HG03039 (cell line): ENCODE measurements at regions not wholly inside any gene's neighbourhood (a gene's known extent, or its start where the extent isn't known, plus 50 kb on each side); places are given as distances from the start of the nearest gene placed in this dataset.
"Not testable (repeated sequence)": the region's sequence is repeated elsewhere in the genome, so short reads cannot be mapped to it uniquely, and the experiment has no call there.

ENCODE experiments used
- ATAC-seq: cut with Tn5 transposase; IDR thresholded peaks from one replicate; pipeline ENCODE4 v1.9.1; 2021; ENCODE audit warnings: mild to moderate bottlenecking, moderate library complexity; ENCODE audit not compliant: unreplicated experiment

GRCh38 chr10:77740396-77740795 lies 102.8 kb upstream of the KCNMA1 start:
- ATAC-seq = not testable (repeated sequence)

DNA sequence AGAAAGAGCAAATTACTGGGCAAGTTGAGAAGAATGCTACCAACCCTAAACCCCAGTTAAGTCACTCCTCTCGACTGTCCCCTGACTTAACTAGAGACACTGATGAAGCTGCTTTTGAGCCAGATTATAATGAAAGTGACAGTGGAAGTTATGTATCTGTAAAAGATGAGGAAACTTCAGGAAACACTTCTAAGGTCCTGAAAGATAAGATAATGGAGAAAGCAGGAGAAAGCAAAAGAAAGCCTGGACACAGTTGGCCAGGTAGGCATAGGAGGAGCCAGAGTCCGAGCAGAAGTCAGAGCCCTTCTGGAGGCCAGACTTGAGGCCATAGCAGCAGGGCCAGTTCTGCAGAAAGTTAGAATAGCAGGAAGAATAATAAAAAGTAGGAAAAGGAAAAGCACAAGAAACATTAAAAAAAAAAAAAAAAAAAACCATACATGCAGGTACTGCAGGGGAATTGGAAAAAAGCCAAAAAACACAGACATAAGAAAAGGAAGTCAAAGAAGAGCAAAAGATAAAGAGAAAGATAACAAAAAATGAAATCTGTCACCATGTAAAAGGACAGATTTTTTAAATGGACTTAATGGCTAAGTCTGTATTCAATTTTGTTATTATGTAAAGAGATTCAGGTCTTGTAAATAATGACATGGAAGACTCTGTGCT lies 101.0 kb upstream of the KCNMA1 start:
- no peak for ATAC-seq

- no peak for ATAC-seq
Observed at GRCh38 chr10:77737608-77738007, 100.0 kb upstream of the KCNMA1 start.

GRCh38 chr10:77735136-77735535 lies 97.5 kb upstream of the KCNMA1 start:
- not testable (repeated sequence) for ATAC-seq

DNA sequence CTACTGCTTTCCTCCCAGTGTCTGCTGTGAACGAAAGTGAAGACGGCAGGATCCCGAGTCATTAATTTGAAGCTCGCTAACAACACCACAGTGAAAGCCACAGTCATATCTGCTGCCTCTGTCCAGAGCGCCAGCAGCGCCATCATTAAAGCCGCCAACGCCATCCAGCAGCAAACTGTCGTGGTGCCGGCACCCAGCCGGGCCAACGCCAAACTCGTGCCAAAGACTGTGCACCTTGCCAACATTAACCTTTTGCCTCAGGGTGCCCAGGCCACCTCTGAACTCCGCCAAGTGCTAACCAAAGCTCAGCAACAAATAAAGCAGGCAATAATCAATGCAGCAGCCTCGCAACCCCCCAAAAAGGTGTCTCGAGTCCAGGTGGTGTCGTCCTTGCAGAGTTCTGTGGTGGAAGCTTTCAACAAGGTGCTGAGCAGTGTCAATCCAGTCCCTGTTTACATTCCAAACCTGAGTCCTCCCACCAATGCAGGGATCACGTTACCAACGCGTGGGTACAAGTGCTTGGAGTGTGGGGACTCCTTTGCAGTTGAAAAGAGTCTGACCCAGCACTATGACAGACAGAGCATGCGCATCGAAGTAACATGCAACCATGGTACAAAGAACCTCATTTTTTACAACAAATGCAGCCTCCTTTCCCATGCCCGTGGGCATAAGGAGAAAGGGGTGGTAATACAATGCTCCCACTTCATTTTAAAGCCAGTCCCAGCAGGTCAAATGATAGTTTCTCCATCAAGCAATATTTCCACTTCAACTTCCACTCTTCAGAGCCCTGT lies 94.8 kb upstream of the KCNMA1 start:
- no peak for ATAC-seq

DNA sequence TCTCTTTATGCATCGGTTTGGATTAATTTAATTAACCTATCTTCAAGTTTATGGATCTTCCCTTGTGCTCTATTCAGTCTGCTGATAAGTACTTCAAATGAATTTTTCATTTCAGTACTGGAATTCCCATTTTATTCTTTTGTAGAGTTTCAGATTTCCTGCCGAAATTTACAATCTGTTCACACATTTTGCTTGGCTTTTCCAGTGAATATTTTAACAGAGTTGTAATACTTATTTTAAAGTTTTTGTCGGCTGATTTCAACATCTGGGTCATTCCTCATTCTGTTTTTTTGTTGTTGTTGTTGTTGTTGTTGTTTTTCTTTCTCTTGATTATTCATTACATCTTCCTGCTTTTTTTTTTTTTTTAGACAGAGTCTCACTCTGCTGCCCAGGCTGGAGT lies 89.9 kb upstream of the KCNMA1 start:
- ATAC-seq = no peak

- ATAC-seq = no peak
Observed at GRCh38 chr10:77726732-77727131, 89.1 kb upstream of the KCNMA1 start.

DNA sequence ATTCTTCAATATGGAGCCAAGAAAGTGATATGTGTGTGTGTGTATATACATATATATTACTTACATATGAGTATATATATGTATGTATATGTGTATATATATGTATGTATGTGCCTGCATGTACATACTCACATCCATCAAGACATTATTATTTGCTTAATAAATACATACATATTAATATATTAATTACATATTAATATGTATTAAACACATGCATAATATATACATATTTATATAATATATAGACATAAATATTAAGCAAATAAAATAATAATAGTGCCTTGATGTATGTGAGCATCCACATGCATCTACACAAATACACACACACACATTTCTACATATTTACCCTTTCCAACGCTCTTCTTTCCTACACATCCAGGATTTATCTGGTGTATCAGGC lies 88.7 kb upstream of the KCNMA1 start:
- no peak for ATAC-seq

GRCh38 chr10:77724820-77725219 lies 87.2 kb upstream of the KCNMA1 start:
- ATAC-seq = no peak

GRCh38 chr10:77723376-77723775 lies 85.8 kb upstream of the KCNMA1 start:
- ATAC-seq = no peak

GRCh38 chr10:77722956-77723355 lies 85.3 kb upstream of the KCNMA1 start:
- ATAC-seq = not testable (repeated sequence)

GRCh38 chr10:77721815-77722214 lies 84.2 kb upstream of the KCNMA1 start:
- no peak for ATAC-seq

GRCh38 chr10:77718957-77719356 lies 81.3 kb upstream of the KCNMA1 start:
- ATAC-seq = no peak

- ATAC-seq = not testable (repeated sequence)
Observed at GRCh38 chr10:77718312-77718711, 80.7 kb upstream of the KCNMA1 start.

- ATAC-seq = no peak
Observed at GRCh38 chr10:77717336-77717735, 79.7 kb upstream of the KCNMA1 start.

GRCh38 chr10:77716458-77717317 lies 79.1 kb upstream of the KCNMA1 start:
- no peak for ATAC-seq

- ATAC-seq = no peak
Observed at GRCh38 chr10:77715536-77715935, 77.9 kb upstream of the KCNMA1 start.

DNA sequence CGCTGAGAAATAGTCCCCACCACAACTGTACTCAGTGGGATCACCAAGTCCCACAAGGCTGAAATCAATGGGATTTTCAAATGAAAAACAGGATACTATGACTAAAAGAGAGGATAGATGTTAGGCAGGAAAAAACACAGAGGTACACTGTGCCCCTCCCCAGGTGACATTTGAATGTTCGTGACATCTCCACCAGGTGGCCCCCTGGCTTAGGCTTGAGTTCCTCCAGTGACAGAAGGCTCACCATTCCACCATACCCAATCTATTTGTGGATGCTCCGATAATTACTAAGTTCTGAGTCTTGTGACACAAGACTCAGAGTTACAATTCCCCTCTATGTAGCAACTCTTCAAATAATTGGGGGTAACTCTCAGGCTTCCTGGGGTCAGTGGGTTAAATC lies 77.5 kb upstream of the KCNMA1 start:
- ATAC-seq = no peak

DNA sequence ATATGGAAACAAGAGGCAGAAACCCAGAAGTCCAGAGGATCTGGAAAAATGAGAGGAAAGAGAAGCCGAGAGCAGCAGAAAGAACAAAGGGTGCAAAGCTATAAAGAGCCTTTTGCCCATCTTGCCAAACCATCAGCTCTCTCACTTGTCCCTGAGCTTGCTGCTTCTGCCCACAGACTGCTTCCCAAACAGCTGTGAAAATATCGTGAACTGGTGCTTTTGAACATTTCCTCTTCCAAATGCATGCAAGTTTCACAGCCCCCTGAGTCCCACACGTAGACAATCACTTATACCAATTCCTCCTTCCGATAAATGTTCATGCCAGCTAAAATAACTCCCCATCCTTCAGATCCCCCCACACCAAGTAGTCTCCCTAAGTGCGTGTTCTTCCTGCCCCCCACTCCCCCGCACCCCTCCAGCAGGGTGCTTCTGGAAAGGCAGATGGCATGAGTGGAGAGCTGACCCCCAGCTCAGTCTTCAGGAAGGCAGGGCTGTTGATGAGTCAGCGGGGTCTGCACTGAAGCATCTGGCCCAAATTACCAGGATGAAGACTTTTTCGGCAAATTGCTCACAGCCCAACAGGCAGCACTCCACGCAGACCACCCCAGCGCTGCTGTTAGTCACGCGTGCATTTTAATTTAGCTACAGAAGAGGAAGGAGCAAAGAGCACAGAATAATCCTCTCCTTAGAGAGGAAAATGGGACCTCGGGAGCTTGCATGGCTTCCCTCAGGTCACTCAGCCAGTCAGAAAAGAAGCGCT lies 76.1 kb upstream of the KCNMA1 start:
- ATAC-seq = no peak

GRCh38 chr10:77712207-77712606 lies 74.6 kb upstream of the KCNMA1 start:
- ATAC-seq = no peak

DNA sequence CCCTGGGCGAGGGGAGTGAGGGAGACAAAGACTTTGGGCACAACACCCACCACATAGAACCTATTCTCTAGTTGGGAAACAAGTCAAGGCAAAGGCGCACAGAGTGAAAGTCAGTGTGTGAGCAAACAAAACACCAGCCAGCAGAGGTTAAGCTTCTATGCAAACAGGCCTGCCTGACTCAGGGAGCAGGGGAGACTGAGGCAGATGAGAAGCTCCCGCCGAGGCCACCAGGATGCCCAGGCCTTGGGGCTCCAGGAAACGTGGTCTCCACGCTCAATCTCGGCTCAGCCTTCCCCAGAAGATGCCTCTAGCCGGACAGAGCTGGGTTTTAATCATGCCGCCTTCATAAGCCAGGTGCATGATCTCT lies 74.1 kb upstream of the KCNMA1 start:
- no peak for ATAC-seq
